H9 (cell line): ENCODE measurements at regions not wholly inside any gene's neighbourhood (a gene's known extent, or its start where the extent isn't known, plus 50 kb on each side); places are given as distances from the start of the nearest gene placed in this dataset.

Experiments
- DNase-seq: peaks from one replicate; pipeline ENCODE4 v3.0.0-alpha.2; 2017
- H2AFZ ChIP-seq: one replicate; pipeline ENCODE4 v1.6.1; 2013; ENCODE audit warnings: mild to moderate bottlenecking, low read length, control low read depth, moderate library complexity
- H2AK5ac ChIP-seq: 2 replicates; pipeline ENCODE4 v1.6.1; 2013; ENCODE audit warnings: low read length, control low read depth, mixed read lengths; ENCODE audit not compliant: insufficient read length
- H2BK120ac ChIP-seq: one replicate; pipeline ENCODE4 v1.6.1; 2013; ENCODE audit warnings: low read depth, mild to moderate bottlenecking, low read length, control low read depth, inconsistent platforms; ENCODE audit not compliant: poor library complexity, severe bottlenecking
- H2BK12ac ChIP-seq: 2 replicates; pipeline ENCODE4 v1.6.1; 2013; ENCODE audit warnings: low read length, control low read depth, mixed read lengths, low read depth; ENCODE audit not compliant: insufficient read length
- H2BK15ac ChIP-seq: 2 replicates; pipeline ENCODE4 v1.6.1; 2013; ENCODE audit warnings: low read depth, low read length, control low read depth
- H2BK20ac ChIP-seq: one replicate; pipeline ENCODE4 v1.6.1; 2013; ENCODE audit warnings: low read depth, mild to moderate bottlenecking, low read length, control low read depth, inconsistent platforms; ENCODE audit not compliant: poor library complexity, severe bottlenecking
- H2BK5ac ChIP-seq: 2 replicates; pipeline ENCODE4 v1.6.1; 2013; ENCODE audit warnings: low read length, control low read depth, mixed read lengths; ENCODE audit not compliant: insufficient read length
- H3K14ac ChIP-seq: 2 replicates; pipeline ENCODE4 v1.6.1; 2013; ENCODE audit warnings: low read length, control low read depth; ENCODE audit not compliant: insufficient read depth
- H3K18ac ChIP-seq: 2 replicates; pipeline ENCODE4 v1.6.1; 2013; ENCODE audit warnings: low read depth, mild to moderate bottlenecking, mixed read lengths, low read length, control low read depth; ENCODE audit not compliant: insufficient read length
- H3K23ac ChIP-seq: 2 replicates; pipeline ENCODE4 v1.6.1; 2013; ENCODE audit warnings: low read length, control low read depth, mixed read lengths, low read depth; ENCODE audit not compliant: insufficient read length
- H3K23me2 ChIP-seq: 2 replicates; pipeline ENCODE4 v1.6.1; 2013; ENCODE audit warnings: low read depth, mild to moderate bottlenecking, mixed read lengths, low read length, control low read depth; ENCODE audit not compliant: insufficient read length, poor library complexity, severe bottlenecking
- H3K27ac ChIP-seq: 2 replicates; pipeline ENCODE4 v1.5.1; 2013; ENCODE audit warnings: low read length, control low read depth, mixed read lengths, low read depth; ENCODE audit not compliant: insufficient read length
- H3K27me3 ChIP-seq: 2 replicates; pipeline ENCODE4 v1.6.1; 2013; ENCODE audit warnings: low read length, control low read depth, inconsistent platforms; ENCODE audit not compliant: insufficient read depth
- H3K4ac ChIP-seq: 2 replicates; pipeline ENCODE4 v1.6.1; 2013; ENCODE audit warnings: low read depth, mild to moderate bottlenecking, control low read depth, inconsistent platforms, low read length, moderate library complexity
- H3K4me1 ChIP-seq: 2 replicates; pipeline ENCODE4 v1.6.1; 2013; ENCODE audit warnings: low read length, control low read depth, inconsistent platforms; ENCODE audit not compliant: insufficient read depth
- H3K4me2 ChIP-seq: 2 replicates; pipeline ENCODE4 v1.6.1; 2013; ENCODE audit warnings: low read length, control low read depth, mixed read lengths; ENCODE audit not compliant: insufficient read length, insufficient read depth
- H3K56ac ChIP-seq: 2 replicates; pipeline ENCODE4 v1.6.1; 2013; ENCODE audit warnings: low read depth, mild to moderate bottlenecking, mixed read lengths, low read length, control low read depth; ENCODE audit not compliant: insufficient read length
- H3K79me1 ChIP-seq: 2 replicates; pipeline ENCODE4 v1.6.1; 2013; ENCODE audit warnings: low read depth, mild to moderate bottlenecking, moderate library complexity, low read length, control low read depth, inconsistent platforms; ENCODE audit not compliant: insufficient read depth, poor library complexity, severe bottlenecking
- H3K79me2 ChIP-seq: 2 replicates; pipeline ENCODE4 v1.6.1; 2013; ENCODE audit warnings: low read length, control low read depth, inconsistent platforms; ENCODE audit not compliant: insufficient read depth
- H3K9ac ChIP-seq: 2 replicates; pipeline ENCODE4 v1.6.1; 2013; ENCODE audit warnings: low read length, control low read depth, mixed read lengths; ENCODE audit not compliant: insufficient read length; ENCODE audit errors: extremely low read depth
- H3K9me3 ChIP-seq: one replicate; pipeline ENCODE4 v1.6.1; 2013; ENCODE audit warnings: low read depth, low read length, inconsistent platforms; ENCODE audit not compliant: control insufficient read depth
- H3T11ph ChIP-seq: one replicate; pipeline ENCODE4 v1.6.1; 2013; ENCODE audit warnings: mild to moderate bottlenecking, low read length, control low read depth, inconsistent platforms
- H4K20me1 ChIP-seq: one replicate; pipeline ENCODE4 v1.6.1; 2013; ENCODE audit not compliant: control insufficient read depth, insufficient read length, insufficient read depth
- H4K5ac ChIP-seq: 2 replicates; pipeline ENCODE4 v1.6.1; 2013; ENCODE audit warnings: low read depth, mild to moderate bottlenecking, mixed read lengths, low read length, control low read depth; ENCODE audit not compliant: insufficient read length
- H4K8ac ChIP-seq: replicated peaks from 2 replicates; pipeline ENCODE4 v1.6.1; 2013; ENCODE audit warnings: low read length, control low read depth, mixed read lengths, low read depth; ENCODE audit not compliant: insufficient read length
- H4K91ac ChIP-seq: 2 replicates; pipeline ENCODE4 v1.6.1; 2013; ENCODE audit warnings: low read depth, mild to moderate bottlenecking, moderate library complexity, mixed read lengths, low read length, control low read depth; ENCODE audit not compliant: insufficient read length
- H3K27ac Mint-ChIP-seq, 3 experiments: 2 replicates in 2 of 3; 3 replicates in 1 of 3; pipeline ENCODE4 v1.8.0; 2020 to 2021; ENCODE audit warnings: mixed read lengths in 3 of 3, mild to moderate bottlenecking in 1 of 3, moderate library complexity in 1 of 3
- H3K27me3 Mint-ChIP-seq: 2 replicates; pipeline ENCODE4 v1.8.0; 2021; ENCODE audit warnings: low read depth, mild to moderate bottlenecking, moderate library complexity, mixed read lengths
- H3K36me3 Mint-ChIP-seq, 3 experiments: 2 replicates in 2 of 3; 3 replicates in 1 of 3; pipeline ENCODE4 v1.8.0; 2020 to 2021; ENCODE audit warnings: low read depth in 3 of 3, mixed read lengths in 3 of 3; ENCODE audit not compliant: insufficient read depth in 1 of 3
- H3K4me1 Mint-ChIP-seq, 2 experiments: 2 replicates each; pipeline ENCODE4 v1.8.0; 2020; ENCODE audit warnings: mixed read lengths in 2 of 2
- H3K4me3 Mint-ChIP-seq, 2 experiments: 2 replicates in 1 of 2; 3 replicates in 1 of 2; pipeline ENCODE4 v1.8.0; 2020 to 2021; ENCODE audit warnings: mild to moderate bottlenecking in 2 of 2, mixed read lengths in 2 of 2, moderate library complexity in 1 of 2
- H3K9me3 Mint-ChIP-seq, 2 experiments: 2 replicates in 1 of 2; 3 replicates in 1 of 2; pipeline ENCODE4 v1.8.0; 2020; ENCODE audit warnings: mild to moderate bottlenecking in 2 of 2, mixed read lengths in 2 of 2, moderate library complexity in 1 of 2
- CTCF ChIP-seq: fragments of 200-600 bp; sonication (generic); conservative IDR thresholded peaks from 3 replicates; pipeline ENCODE4 v1.8.0; 2021; ENCODE audit warnings: antibody characterized with exemption, mild to moderate bottlenecking
- WGBS: extraction: QIAGEN DNeasy Blood & Tissue Kit; methylation state at CpG from one replicate; pipeline ENCODE4 v1.1.7; 2013; ENCODE audit warnings: missing lambda C conversion rate, low lambda C conversion rate, mixed read lengths; ENCODE audit not compliant: insufficient read length; ENCODE audit errors: extremely low coverage; 5-methylcytosine and 5-hydroxymethylcytosine counted together

GRCh38 chr21:20270365-20271055 lies 727.7 kb upstream of the NCAM2 start:
- no peaks in the 10 kb centered on the region for H3K9me3 ChIP-seq
- TF ChIP-seq CTCF, result no peak
- H3K27me3 ChIP-seq, result no peaks in the 10 kb centered on the region
- no peak overlapping the region for H2AK5ac ChIP-seq
- no peak overlapping the region for H3K23ac ChIP-seq
- no peak overlapping the region for H4K91ac ChIP-seq
- H2BK12ac ChIP-seq, result no peak overlapping the region
- H4K5ac ChIP-seq, result no peak overlapping the region
- no peak overlapping the region for H4K8ac ChIP-seq
- Mint-ChIP-seq H3K4me1 (peaks cover 14 to 35% of the 10 kb centered on the region in 2 experiments), H3K9me3 (peaks cover 4 to 9% of the 10 kb centered on the region in 2 experiments), H3K36me3 (peaks cover 2 to 27% (median 5%) of the 10 kb centered on the region in 3 experiments; a peak in 6 of 7 replicates), H3K27me3 (peaks cover 9% of the 10 kb centered on the region), H3K27ac (no peak overlapping the region), H3K4me3 (no peak overlapping the region)
- H2BK5ac ChIP-seq, result no peak overlapping the region
- no peaks in the 10 kb centered on the region for H4K20me1 ChIP-seq
- H2BK20ac ChIP-seq, result no peak overlapping the region
- H3T11ph ChIP-seq, result no peak overlapping the region
- H2AFZ ChIP-seq, result no peak overlapping the region
- H2BK120ac ChIP-seq, result no peak overlapping the region
- no peak overlapping the region for H2BK15ac ChIP-seq
- no CpG with 5 or more reads among the region's 11 CpGs for WGBS
- no peak overlapping the region for H3K18ac ChIP-seq
- no peak overlapping the region for H3K27ac ChIP-seq
- DNase-seq, result no peak
- H3K14ac ChIP-seq, result no peak overlapping the region
- H3K56ac ChIP-seq, result no peak overlapping the region
- H3K9ac ChIP-seq, result no peak overlapping the region
- no peaks in the 10 kb centered on the region for H3K23me2 ChIP-seq
- no peak overlapping the region for H3K4ac ChIP-seq
- H3K79me2 ChIP-seq, result no peaks in the 10 kb centered on the region
- H3K4me2 ChIP-seq, result no peak overlapping the region
- no peaks in the 10 kb centered on the region for H3K79me1 ChIP-seq
- no peaks in the 10 kb centered on the region for H3K4me1 ChIP-seq
